ENCODE measurements at regions not wholly inside any gene's neighbourhood (a gene's known extent, or its start where the extent isn't known, plus 50 kb on each side); places are given as distances from the start of the nearest gene placed in this dataset.

GRCh38 chr2:64207573-64207972 is 63.4 kb upstream of the PELI1 start:
- peaks cover 29 to 53% (median 51%) of the 10 kb centered on the region in 3 donors for H3K4me1 Mint-ChIP-seq
- H3K4me3 Mint-ChIP-seq, result no peak overlapping the region
- H3K27me3 Mint-ChIP-seq, result no peaks in the 10 kb centered on the region
- no peaks in the 10 kb centered on the region for H3K9me3 Mint-ChIP-seq
- no peak overlapping the region for H3K4me3 ChIP-seq (ENCODE audit: low read length)
- no peak overlapping the region for H3K27ac ChIP-seq (ENCODE audit: low read depth, low read length)
- ChIA-PET POLR2A (no interaction called here), CTCF (no interaction called here)
- H3K4me1 ChIP-seq (ENCODE audit: insufficient read depth, low read length), result peaks cover 28% of the 10 kb centered on the region
- no peaks in the 10 kb centered on the region for H3K9me3 ChIP-seq (ENCODE audit: low read length)
- H3K27me3 ChIP-seq (ENCODE audit: insufficient read depth, low read length, poor library complexity, severe bottlenecking), result no peaks in the 10 kb centered on the region
- H3K27ac Mint-ChIP-seq, result peak overlapping the region in 4 of 8 donors; percentile 5 to 45 (median 38)
- no peaks in the 10 kb centered on the region for H3K36me3 Mint-ChIP-seq
- no peaks in the 10 kb centered on the region for H3K36me3 ChIP-seq (ENCODE audit: insufficient read depth, low read length)
- no peak for DNase-seq

- ChIA-PET CTCF (interaction anchor here (0.8 kb wide), 1 partner anchor 9 kb away, joined by 3 read pairs; no protein-coding TSS in a partner anchor), POLR2A (no interaction called here)
- H3K27me3 ChIP-seq (ENCODE audit: insufficient read depth, low read length, poor library complexity, severe bottlenecking), result no peaks in the 10 kb centered on the region
- Mint-ChIP-seq H3K27me3 (no peaks in the 10 kb centered on the region), H3K36me3 (no peaks in the 10 kb centered on the region), H3K9me3 (no peaks in the 10 kb centered on the region), H3K4me1 (peaks cover 28 to 49% (median 47%) of the 10 kb centered on the region in 3 donors), H3K4me3 (no peak overlapping the region), H3K27ac (peak overlapping the region in 2 of 8 donors; percentile 12 to 37)
- H3K4me3 ChIP-seq (ENCODE audit: low read length), result no peak overlapping the region
- no peaks in the 10 kb centered on the region for H3K36me3 ChIP-seq (ENCODE audit: insufficient read depth, low read length)
- DNase-seq, result no peak
- no peak overlapping the region for H3K27ac ChIP-seq (ENCODE audit: low read depth, low read length)
- peaks cover 35% of the 10 kb centered on the region for H3K4me1 ChIP-seq (ENCODE audit: insufficient read depth, low read length)
- no peaks in the 10 kb centered on the region for H3K9me3 ChIP-seq (ENCODE audit: low read length)
Measured at GRCh38 chr2:64210816-64211215, 66.6 kb upstream of the PELI1 start.

- no peaks in the 10 kb centered on the region for H3K27me3 Mint-ChIP-seq
- no peaks in the 10 kb centered on the region for H3K27me3 ChIP-seq (ENCODE audit: insufficient read depth, low read length, poor library complexity, severe bottlenecking)
- CTCF ChIA-PET, result no interaction called here
- no peaks in the 10 kb centered on the region for H3K36me3 ChIP-seq (ENCODE audit: insufficient read depth, low read length)
- no peak for DNase-seq
- H3K4me3 Mint-ChIP-seq, result no peak overlapping the region
- no peak overlapping the region for H3K4me3 ChIP-seq (ENCODE audit: low read length)
- peak overlapping the region in 3 of 8 donors; percentile 14 to 86 (median 43) for H3K27ac Mint-ChIP-seq
- no peaks in the 10 kb centered on the region for H3K9me3 ChIP-seq (ENCODE audit: low read length)
- POLR2A ChIA-PET, result no interaction called here
- H3K36me3 Mint-ChIP-seq, result peaks cover 0 to 2% (median 0%) of the 10 kb centered on the region in 3 donors
- no peaks in the 10 kb centered on the region for H3K9me3 Mint-ChIP-seq
- no peak overlapping the region for H3K27ac ChIP-seq (ENCODE audit: low read depth, low read length)
- peaks cover 35% of the 10 kb centered on the region for H3K4me1 ChIP-seq (ENCODE audit: insufficient read depth, low read length)
- peaks cover 28 to 49% (median 45%) of the 10 kb centered on the region in 3 donors for H3K4me1 Mint-ChIP-seq
Measured at GRCh38 chr2:64211276-64211921, 67.2 kb upstream of the PELI1 start.

GRCh38 chr2:64212346-64212745 is 68.1 kb upstream of the PELI1 start:
- Mint-ChIP-seq H3K9me3 (no peaks in the 10 kb centered on the region), H3K27me3 (no peaks in the 10 kb centered on the region), H3K4me1 (peaks cover 28 to 45% (median 37%) of the 10 kb centered on the region in 3 donors), H3K36me3 (peaks cover 0 to 3% (median 0%) of the 10 kb centered on the region in 3 donors), H3K27ac (peak overlapping the region in 2 of 8 donors; percentile 1 to 9), H3K4me3 (no peak overlapping the region)
- Histone ChIP-seq H3K36me3 (ENCODE audit: insufficient read depth, low read length) (no peaks in the 10 kb centered on the region), H3K4me1 (ENCODE audit: insufficient read depth, low read length) (peaks cover 35% of the 10 kb centered on the region), H3K4me3 (ENCODE audit: low read length) (no peak overlapping the region), H3K27me3 (ENCODE audit: insufficient read depth, low read length, poor library complexity, severe bottlenecking) (no peaks in the 10 kb centered on the region), H3K9me3 (ENCODE audit: low read length) (no peaks in the 10 kb centered on the region), H3K27ac (ENCODE audit: low read depth, low read length) (peak overlapping the region; percentile 53)
- POLR2A ChIA-PET, result no interaction called here
- DNase-seq, result peak in 2 of 5 donors; percentile 20 to 24
- CTCF ChIA-PET, result no interaction called here

- peak overlapping the region in 1 of 8 donors; percentile 30 for H3K27ac Mint-ChIP-seq
- H3K27ac ChIP-seq (ENCODE audit: low read depth, low read length), result peak overlapping the region; percentile 53
- CTCF ChIA-PET, result no interaction called here
- peaks cover 28 to 42% (median 33%) of the 10 kb centered on the region in 3 donors for H3K4me1 Mint-ChIP-seq
- no peaks in the 10 kb centered on the region for H3K9me3 Mint-ChIP-seq
- no peak overlapping the region for H3K4me3 Mint-ChIP-seq
- peaks cover 35% of the 10 kb centered on the region for H3K4me1 ChIP-seq (ENCODE audit: insufficient read depth, low read length)
- DNase-seq, result no peak
- H3K27me3 Mint-ChIP-seq, result no peaks in the 10 kb centered on the region
- H3K36me3 ChIP-seq (ENCODE audit: insufficient read depth, low read length), result no peaks in the 10 kb centered on the region
- H3K36me3 Mint-ChIP-seq, result peaks cover 0 to 3% (median 0%) of the 10 kb centered on the region in 3 donors
- H3K27me3 ChIP-seq (ENCODE audit: insufficient read depth, low read length, poor library complexity, severe bottlenecking), result no peaks in the 10 kb centered on the region
- POLR2A ChIA-PET, result no interaction called here
- no peaks in the 10 kb centered on the region for H3K9me3 ChIP-seq (ENCODE audit: low read length)
- H3K4me3 ChIP-seq (ENCODE audit: low read length), result peak overlapping the region; percentile 24
Measured at GRCh38 chr2:64212801-64213321, 68.6 kb upstream of the PELI1 start.

- POLR2A ChIA-PET, result no interaction called here
- no peaks in the 10 kb centered on the region for H3K9me3 ChIP-seq (ENCODE audit: low read length)
- H3K9me3 Mint-ChIP-seq, result no peaks in the 10 kb centered on the region
- H3K36me3 ChIP-seq (ENCODE audit: insufficient read depth, low read length), result no peaks in the 10 kb centered on the region
- H3K36me3 Mint-ChIP-seq, result peaks cover 0 to 3% (median 0%) of the 10 kb centered on the region in 3 donors
- H3K4me3 ChIP-seq (ENCODE audit: low read length), result peak overlapping the region; percentile 48
- peak overlapping the region; percentile 53 for H3K27ac ChIP-seq (ENCODE audit: low read depth, low read length)
- no peaks in the 10 kb centered on the region for H3K27me3 Mint-ChIP-seq
- H3K4me1 ChIP-seq (ENCODE audit: insufficient read depth, low read length), result peaks cover 35% of the 10 kb centered on the region
- CTCF ChIA-PET, result interaction anchor here (1.7 kb wide), 1 partner anchor 9 kb away, joined by 5 read pairs; no protein-coding TSS in a partner anchor
- H3K27me3 ChIP-seq (ENCODE audit: insufficient read depth, low read length, poor library complexity, severe bottlenecking), result no peaks in the 10 kb centered on the region
- H3K27ac Mint-ChIP-seq, result peak overlapping the region in 6 of 8 donors; percentile 56 to 90 (median 75)
- H3K4me1 Mint-ChIP-seq, result peaks cover 28 to 42% (median 33%) of the 10 kb centered on the region in 3 donors
- H3K4me3 Mint-ChIP-seq, result peak overlapping the region; percentile 24 to 90 (median 67)
- DNase-seq, result no peak
Measured at GRCh38 chr2:64213532-64214275, 69.5 kb upstream of the PELI1 start.

- Mint-ChIP-seq H3K4me3 (peak overlapping the region in 6 of 7 donors; percentile 31 to 90 (median 68)), H3K4me1 (peaks cover 28 to 42% (median 33%) of the 10 kb centered on the region in 3 donors), H3K9me3 (no peaks in the 10 kb centered on the region), H3K27me3 (no peaks in the 10 kb centered on the region), H3K27ac (peak overlapping the region in 7 of 8 donors; percentile 56 to 90 (median 74)), H3K36me3 (peaks cover 0 to 3% (median 0%) of the 10 kb centered on the region in 3 donors)
- POLR2A ChIA-PET, result no interaction called here
- H3K4me3 ChIP-seq (ENCODE audit: low read length), result peak overlapping the region; percentile 48
- H3K36me3 ChIP-seq (ENCODE audit: insufficient read depth, low read length), result no peaks in the 10 kb centered on the region
- no peaks in the 10 kb centered on the region for H3K27me3 ChIP-seq (ENCODE audit: insufficient read depth, low read length, poor library complexity, severe bottlenecking)
- CTCF ChIA-PET, result interaction anchor here (1.7 to 2.5 kb wide), 2 partner anchors 9 to 12 kb away, joined by 5 to 7 read pairs; no protein-coding TSS in a partner anchor
- H3K9me3 ChIP-seq (ENCODE audit: low read length), result no peaks in the 10 kb centered on the region
- peak overlapping the region; percentile 39 for H3K27ac ChIP-seq (ENCODE audit: low read depth, low read length)
- DNase-seq, result peak in 2 of 5 donors; percentile 18 to 30
- peaks cover 35% of the 10 kb centered on the region for H3K4me1 ChIP-seq (ENCODE audit: insufficient read depth, low read length)
Measured at GRCh38 chr2:64214281-64215115, 70.3 kb upstream of the PELI1 start.

Data from CD8-positive, alpha-beta memory T cell (primary cell).